WTC11 (cell line): ENCODE measurements at regions not wholly inside any gene's neighbourhood (a gene's known extent, or its start where the extent isn't known, plus 50 kb on each side); places are given as distances from the start of the nearest gene placed in this dataset.

ENCODE experiments used
- ATAC-seq: fragments of 200-7000 bp; cut with Tn5 transposase; 2 replicates; pipeline ENCODE4 v1.10.0; 2021; ENCODE audit warnings: mild to moderate bottlenecking, moderate library complexity
- CTCF ChIA-PET: fragments of 300-600 bp; sonication (Branson Sonifier 250); formaldehyde crosslinking; loops from one replicate; lab custom pipeline; 2021; ENCODE audit warnings: antibody characterized with exemption; lab: Charles Lee
- POLR2A ChIA-PET: fragments of 350-600 bp; sonication (Branson Sonifier 250); formaldehyde crosslinking; loops from one replicate; lab custom pipeline; 2021; ENCODE audit warnings: antibody characterized with exemption; lab: Charles Lee
- DNase-seq: peaks from one replicate; pipeline ENCODE4 v3.0.0; 2021; ENCODE audit warnings: low spot score
- H3K27ac Mint-ChIP-seq: 2 replicates; pipeline ENCODE4 v1.8.0; 2021; ENCODE audit warnings: mixed read lengths
- H3K27me3 Mint-ChIP-seq: 2 replicates; pipeline ENCODE4 v1.8.0; 2021; ENCODE audit warnings: low read depth, mild to moderate bottlenecking, moderate library complexity, mixed read lengths
- H3K36me3 Mint-ChIP-seq: 2 replicates; pipeline ENCODE4 v1.8.0; 2021; ENCODE audit warnings: mixed read lengths
- H3K4me1 Mint-ChIP-seq: 2 replicates; pipeline ENCODE4 v1.8.0; 2022; ENCODE audit warnings: mixed read lengths
- H3K4me3 Mint-ChIP-seq: 2 replicates; pipeline ENCODE4 v1.8.0; 2021; ENCODE audit warnings: mild to moderate bottlenecking, moderate library complexity, mixed read lengths
- H3K9me3 Mint-ChIP-seq: 2 replicates; pipeline ENCODE4 v1.8.0; 2021; ENCODE audit warnings: mixed read lengths
- CBFB ChIP-seq: sonication (generic); formaldehyde crosslinking; IDR thresholded peaks from 2 replicates; pipeline ENCODE4 v1.8.1; 2022; ENCODE audit warnings: mild to moderate bottlenecking, low read depth, missing genetic modification reagents
- ELF4 ChIP-seq: sonication (generic); formaldehyde crosslinking; IDR thresholded peaks from 2 replicates; pipeline ENCODE4 v1.8.1; 2022; ENCODE audit warnings: low read depth, mild to moderate bottlenecking, moderate library complexity, missing genetic modification reagents
- FOXK1 ChIP-seq: sonication (generic); formaldehyde crosslinking; IDR thresholded peaks from 2 replicates; pipeline ENCODE4 v1.8.0; 2022; ENCODE audit warnings: mild to moderate bottlenecking, moderate library complexity, missing genetic modification reagents
- FOXP1 ChIP-seq: sonication (generic); formaldehyde crosslinking; IDR thresholded peaks from 2 replicates; pipeline ENCODE4 v1.8.0; 2022; ENCODE audit warnings: missing genetic modification reagents, mild to moderate bottlenecking, moderate library complexity, borderline replicate concordance
- GRHL2 ChIP-seq: fragments of 250-450 bp; sonication (Bioruptor Pico); IDR thresholded peaks from 2 replicates; pipeline ENCODE4 v1.8.0; 2022; ENCODE audit warnings: mild to moderate bottlenecking, moderate library complexity; ENCODE audit not compliant: insufficient replicate concordance, severe bottlenecking
- HMGA2 ChIP-seq: fragments of 250-450 bp; sonication (Bioruptor Pico); IDR thresholded peaks from 2 replicates; pipeline ENCODE4 v1.4.0; 2021; ENCODE audit warnings: mild to moderate bottlenecking, moderate library complexity
- NFATC4 ChIP-seq: fragments of 250-450 bp; sonication (Bioruptor Pico); IDR thresholded peaks from 2 replicates; pipeline ENCODE4 v1.9.0; 2021; ENCODE audit warnings: mild to moderate bottlenecking
- NR3C1 ChIP-seq: sonication (generic); formaldehyde crosslinking; conservative IDR thresholded peaks from 2 replicates; pipeline ENCODE4 v1.8.1; 2023; ENCODE audit warnings: low read depth, mild to moderate bottlenecking, missing genetic modification reagents
- RORB ChIP-seq: fragments of 250-450 bp; sonication (Bioruptor Pico); IDR thresholded peaks from 2 replicates; pipeline ENCODE4 v1.9.0; 2021; ENCODE audit warnings: mild to moderate bottlenecking
- SMAD4 ChIP-seq: sonication (generic); formaldehyde crosslinking; IDR thresholded peaks from 2 replicates; pipeline ENCODE4 v1.8.0; 2022; ENCODE audit warnings: mild to moderate bottlenecking, missing genetic modification reagents
- SOX15 ChIP-seq: fragments of 250-450 bp; sonication (Bioruptor Pico); IDR thresholded peaks from 2 replicates; pipeline ENCODE4 v1.9.0; 2021; ENCODE audit warnings: mild to moderate bottlenecking
- SP1 ChIP-seq: sonication (generic); formaldehyde crosslinking; conservative IDR thresholded peaks from 2 replicates; pipeline ENCODE4 v1.8.1; 2022; ENCODE audit warnings: missing genetic modification reagents
- TCF7 ChIP-seq: sonication (generic); formaldehyde crosslinking; IDR thresholded peaks from 2 replicates; pipeline ENCODE4 v1.8.0; 2022; ENCODE audit warnings: mild to moderate bottlenecking, low read depth, missing genetic modification reagents, moderate library complexity
- TF ChIP-seq, protein P1 (sequence below): sonication (generic); formaldehyde crosslinking; IDR thresholded peaks from 2 replicates; pipeline ENCODE4 v1.8.1; 2023; ENCODE audit warnings: mild to moderate bottlenecking, moderate library complexity, missing genetic modification reagents
- TF ChIP-seq, protein P2 (sequence below): sonication (generic); formaldehyde crosslinking; IDR thresholded peaks from 2 replicates; pipeline ENCODE4 v1.8.1; 2023; ENCODE audit warnings: mild to moderate bottlenecking, missing genetic modification reagents, borderline replicate concordance
- TF ChIP-seq, protein P3 (sequence below): sonication (generic); formaldehyde crosslinking; IDR thresholded peaks from 2 replicates; pipeline ENCODE4 v1.8.0; 2022; ENCODE audit warnings: missing genetic modification reagents
- TF ChIP-seq, protein P4 (sequence below): sonication (generic); formaldehyde crosslinking; IDR thresholded peaks from 2 replicates; pipeline ENCODE4 v1.8.1; 2023; ENCODE audit warnings: mild to moderate bottlenecking, missing genetic modification reagents
- TF ChIP-seq, protein P5 (sequence below): sonication (generic); formaldehyde crosslinking; IDR thresholded peaks from 2 replicates; pipeline ENCODE4 v1.8.0; 2023; ENCODE audit warnings: missing genetic modification reagents

DNA sequence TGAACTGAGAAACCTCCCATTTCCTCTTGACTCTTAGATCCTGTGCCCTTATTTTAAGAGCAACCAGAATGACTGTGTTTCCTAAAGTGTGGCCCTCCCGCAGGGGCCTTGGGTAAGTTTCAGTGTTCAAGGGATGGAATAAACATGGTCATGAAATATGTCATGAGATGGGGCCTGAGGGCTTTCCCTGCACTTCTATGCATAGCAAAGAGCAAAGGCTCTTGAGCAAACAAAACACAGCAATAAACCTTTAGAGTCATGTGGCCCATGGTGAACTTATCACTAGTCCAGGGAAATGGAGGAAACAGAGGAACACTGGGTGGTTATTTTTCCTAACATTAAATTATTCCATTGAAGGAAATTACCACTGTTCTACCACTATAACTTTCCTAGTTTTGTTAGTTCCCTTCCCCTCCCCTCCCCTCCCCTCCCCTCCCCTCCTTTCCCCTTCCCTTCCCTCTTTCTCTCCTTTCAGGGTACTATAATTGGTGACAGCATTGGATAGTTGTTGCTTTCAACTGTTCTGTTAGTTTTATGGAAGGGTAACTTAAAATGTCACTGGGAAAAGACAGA lies 72.4 kb downstream of the CTSL start:
- Mint-ChIP-seq H3K27me3 (peaks cover 3% of the 10 kb centered on the region; the same call in 1 of the 2 replicates), H3K9me3 (no peaks in the 10 kb centered on the region), H3K27ac (no peak overlapping the region), H3K36me3 (no peaks in the 10 kb centered on the region), H3K4me3 (no peak overlapping the region), H3K4me1 (no peaks in the 10 kb centered on the region)
- no peak for TF ChIP-seq SP1
- TF ChIP-seq, protein P1, sequence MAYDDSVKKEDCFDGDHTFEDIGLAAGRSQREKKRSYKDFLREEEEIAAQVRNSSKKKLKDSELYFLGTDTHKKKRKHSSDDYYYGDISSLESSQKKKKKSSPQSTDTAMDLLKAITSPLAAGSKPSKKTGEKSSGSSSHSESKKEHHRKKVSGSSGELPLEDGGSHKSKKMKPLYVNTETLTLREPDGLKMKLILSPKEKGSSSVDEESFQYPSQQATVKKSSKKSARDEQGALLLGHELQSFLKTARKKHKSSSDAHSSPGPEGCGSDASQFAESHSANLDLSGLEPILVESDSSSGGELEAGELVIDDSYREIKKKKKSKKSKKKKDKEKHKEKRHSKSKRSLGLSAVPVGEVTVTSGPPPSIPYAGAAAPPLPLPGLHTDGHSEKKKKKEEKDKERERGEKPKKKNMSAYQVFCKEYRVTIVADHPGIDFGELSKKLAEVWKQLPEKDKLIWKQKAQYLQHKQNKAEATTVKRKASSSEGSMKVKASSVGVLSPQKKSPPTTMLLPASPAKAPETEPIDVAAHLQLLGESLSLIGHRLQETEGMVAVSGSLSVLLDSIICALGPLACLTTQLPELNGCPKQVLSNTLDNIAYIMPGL = no peak
- no peak for TF ChIP-seq TCF7 (CRISPR knock-in tag)
- TF ChIP-seq FOXP1 (CRISPR knock-in tag) = no peak
- TF ChIP-seq, protein P2, sequence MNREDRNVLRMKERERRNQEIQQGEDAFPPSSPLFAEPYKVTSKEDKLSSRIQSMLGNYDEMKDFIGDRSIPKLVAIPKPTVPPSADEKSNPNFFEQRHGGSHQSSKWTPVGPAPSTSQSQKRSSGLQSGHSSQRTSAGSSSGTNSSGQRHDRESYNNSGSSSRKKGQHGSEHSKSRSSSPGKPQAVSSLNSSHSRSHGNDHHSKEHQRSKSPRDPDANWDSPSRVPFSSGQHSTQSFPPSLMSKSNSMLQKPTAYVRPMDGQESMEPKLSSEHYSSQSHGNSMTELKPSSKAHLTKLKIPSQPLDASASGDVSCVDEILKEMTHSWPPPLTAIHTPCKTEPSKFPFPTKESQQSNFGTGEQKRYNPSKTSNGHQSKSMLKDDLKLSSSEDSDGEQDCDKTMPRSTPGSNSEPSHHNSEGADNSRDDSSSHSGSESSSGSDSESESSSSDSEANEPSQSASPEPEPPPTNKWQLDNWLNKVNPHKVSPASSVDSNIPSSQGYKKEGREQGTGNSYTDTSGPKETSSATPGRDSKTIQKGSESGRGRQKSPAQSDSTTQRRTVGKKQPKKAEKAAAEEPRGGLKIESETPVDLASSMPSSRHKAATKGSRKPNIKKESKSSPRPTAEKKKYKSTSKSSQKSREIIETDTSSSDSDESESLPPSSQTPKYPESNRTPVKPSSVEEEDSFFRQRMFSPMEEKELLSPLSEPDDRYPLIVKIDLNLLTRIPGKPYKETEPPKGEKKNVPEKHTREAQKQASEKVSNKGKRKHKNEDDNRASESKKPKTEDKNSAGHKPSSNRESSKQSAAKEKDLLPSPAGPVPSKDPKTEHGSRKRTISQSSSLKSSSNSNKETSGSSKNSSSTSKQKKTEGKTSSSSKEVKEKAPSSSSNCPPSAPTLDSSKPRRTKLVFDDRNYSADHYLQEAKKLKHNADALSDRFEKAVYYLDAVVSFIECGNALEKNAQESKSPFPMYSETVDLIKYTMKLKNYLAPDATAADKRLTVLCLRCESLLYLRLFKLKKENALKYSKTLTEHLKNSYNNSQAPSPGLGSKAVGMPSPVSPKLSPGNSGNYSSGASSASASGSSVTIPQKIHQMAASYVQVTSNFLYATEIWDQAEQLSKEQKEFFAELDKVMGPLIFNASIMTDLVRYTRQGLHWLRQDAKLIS (CRISPR knock-in tag) = no peak
- no peak for TF ChIP-seq NR3C1 (CRISPR knock-in tag)
- TF ChIP-seq ELF4 (CRISPR knock-in tag) = no peak
- no peak for TF ChIP-seq HMGA2 (CRISPR knock-in tag)
- no peak for TF ChIP-seq RORB
- TF ChIP-seq, protein P3, sequence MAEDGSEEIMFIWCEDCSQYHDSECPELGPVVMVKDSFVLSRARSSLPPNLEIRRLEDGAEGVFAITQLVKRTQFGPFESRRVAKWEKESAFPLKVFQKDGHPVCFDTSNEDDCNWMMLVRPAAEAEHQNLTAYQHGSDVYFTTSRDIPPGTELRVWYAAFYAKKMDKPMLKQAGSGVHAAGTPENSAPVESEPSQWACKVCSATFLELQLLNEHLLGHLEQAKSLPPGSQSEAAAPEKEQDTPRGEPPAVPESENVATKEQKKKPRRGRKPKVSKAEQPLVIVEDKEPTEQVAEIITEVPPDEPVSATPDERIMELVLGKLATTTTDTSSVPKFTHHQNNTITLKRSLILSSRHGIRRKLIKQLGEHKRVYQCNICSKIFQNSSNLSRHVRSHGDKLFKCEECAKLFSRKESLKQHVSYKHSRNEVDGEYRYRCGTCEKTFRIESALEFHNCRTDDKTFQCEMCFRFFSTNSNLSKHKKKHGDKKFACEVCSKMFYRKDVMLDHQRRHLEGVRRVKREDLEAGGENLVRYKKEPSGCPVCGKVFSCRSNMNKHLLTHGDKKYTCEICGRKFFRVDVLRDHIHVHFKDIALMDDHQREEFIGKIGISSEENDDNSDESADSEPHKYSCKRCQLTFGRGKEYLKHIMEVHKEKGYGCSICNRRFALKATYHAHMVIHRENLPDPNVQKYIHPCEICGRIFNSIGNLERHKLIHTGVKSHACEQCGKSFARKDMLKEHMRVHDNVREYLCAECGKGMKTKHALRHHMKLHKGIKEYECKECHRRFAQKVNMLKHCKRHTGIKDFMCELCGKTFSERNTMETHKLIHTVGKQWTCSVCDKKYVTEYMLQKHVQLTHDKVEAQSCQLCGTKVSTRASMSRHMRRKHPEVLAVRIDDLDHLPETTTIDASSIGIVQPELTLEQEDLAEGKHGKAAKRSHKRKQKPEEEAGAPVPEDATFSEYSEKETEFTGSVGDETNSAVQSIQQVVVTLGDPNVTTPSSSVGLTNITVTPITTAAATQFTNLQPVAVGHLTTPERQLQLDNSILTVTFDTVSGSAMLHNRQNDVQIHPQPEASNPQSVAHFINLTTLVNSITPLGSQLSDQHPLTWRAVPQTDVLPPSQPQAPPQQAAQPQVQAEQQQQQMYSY = no peak
- no peak for TF ChIP-seq CBFB (CRISPR knock-in tag)
- TF ChIP-seq, protein P4, sequence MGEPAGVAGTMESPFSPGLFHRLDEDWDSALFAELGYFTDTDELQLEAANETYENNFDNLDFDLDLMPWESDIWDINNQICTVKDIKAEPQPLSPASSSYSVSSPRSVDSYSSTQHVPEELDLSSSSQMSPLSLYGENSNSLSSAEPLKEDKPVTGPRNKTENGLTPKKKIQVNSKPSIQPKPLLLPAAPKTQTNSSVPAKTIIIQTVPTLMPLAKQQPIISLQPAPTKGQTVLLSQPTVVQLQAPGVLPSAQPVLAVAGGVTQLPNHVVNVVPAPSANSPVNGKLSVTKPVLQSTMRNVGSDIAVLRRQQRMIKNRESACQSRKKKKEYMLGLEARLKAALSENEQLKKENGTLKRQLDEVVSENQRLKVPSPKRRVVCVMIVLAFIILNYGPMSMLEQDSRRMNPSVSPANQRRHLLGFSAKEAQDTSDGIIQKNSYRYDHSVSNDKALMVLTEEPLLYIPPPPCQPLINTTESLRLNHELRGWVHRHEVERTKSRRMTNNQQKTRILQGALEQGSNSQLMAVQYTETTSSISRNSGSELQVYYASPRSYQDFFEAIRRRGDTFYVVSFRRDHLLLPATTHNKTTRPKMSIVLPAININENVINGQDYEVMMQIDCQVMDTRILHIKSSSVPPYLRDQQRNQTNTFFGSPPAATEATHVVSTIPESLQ (CRISPR knock-in tag) = no peak
- TF ChIP-seq FOXK1 (CRISPR knock-in tag) = no peak
- TF ChIP-seq, protein P5, sequence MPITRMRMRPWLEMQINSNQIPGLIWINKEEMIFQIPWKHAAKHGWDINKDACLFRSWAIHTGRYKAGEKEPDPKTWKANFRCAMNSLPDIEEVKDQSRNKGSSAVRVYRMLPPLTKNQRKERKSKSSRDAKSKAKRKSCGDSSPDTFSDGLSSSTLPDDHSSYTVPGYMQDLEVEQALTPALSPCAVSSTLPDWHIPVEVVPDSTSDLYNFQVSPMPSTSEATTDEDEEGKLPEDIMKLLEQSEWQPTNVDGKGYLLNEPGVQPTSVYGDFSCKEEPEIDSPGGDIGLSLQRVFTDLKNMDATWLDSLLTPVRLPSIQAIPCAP (CRISPR knock-in tag) = no peak
- no peak for TF ChIP-seq GRHL2 (CRISPR knock-in tag)
- TF ChIP-seq SMAD4 (CRISPR knock-in tag) = no peak
- no peak for TF ChIP-seq SOX15 (CRISPR knock-in tag)
- TF ChIP-seq NFATC4 (CRISPR knock-in tag) = no peak
- no peak for ATAC-seq
- DNase-seq = no peak
- POLR2A ChIA-PET = no interaction called here
- CTCF ChIA-PET = no interaction called here
